Fibroblast of peridontal ligament (primary cell): ENCODE measurements at regions not wholly inside any gene's neighbourhood (a gene's known extent, or its start where the extent isn't known, plus 50 kb on each side); places are given as distances from the start of the nearest gene placed in this dataset.
"Not testable (repeated sequence)": the region's sequence is repeated elsewhere in the genome, so short reads cannot be mapped to it uniquely, and the experiment has no call there.

ENCODE experiments used
- DNase-seq: peaks from one replicate; pipeline ENCODE4 v3.0.0-alpha.2; 2010; ENCODE audit errors: extremely low read depth

DNA sequence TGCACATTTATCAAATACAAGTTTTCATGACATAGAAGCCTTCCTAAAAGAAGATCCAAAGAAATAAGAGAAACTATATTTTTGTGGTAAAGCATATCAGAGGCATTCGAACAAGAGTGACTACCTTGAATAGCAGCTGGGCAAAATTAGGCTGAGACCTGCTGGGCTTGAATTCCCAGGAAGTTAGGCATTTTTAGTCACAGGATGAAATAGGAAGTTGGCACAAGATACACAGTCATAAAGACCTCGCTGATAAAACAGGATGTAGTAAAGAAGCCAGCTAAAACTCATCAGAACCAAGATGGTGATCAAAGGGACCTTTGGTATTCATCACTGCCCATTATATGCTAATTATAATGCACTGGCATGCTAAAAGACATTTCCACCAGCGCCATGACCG, 1302.3 kb upstream of the NRXN1 start:
- DNase-seq: no peak

GRCh38 chr2:52327641-52328040, 1295.7 kb upstream of the NRXN1 start:
- DNase-seq: no peak

DNA sequence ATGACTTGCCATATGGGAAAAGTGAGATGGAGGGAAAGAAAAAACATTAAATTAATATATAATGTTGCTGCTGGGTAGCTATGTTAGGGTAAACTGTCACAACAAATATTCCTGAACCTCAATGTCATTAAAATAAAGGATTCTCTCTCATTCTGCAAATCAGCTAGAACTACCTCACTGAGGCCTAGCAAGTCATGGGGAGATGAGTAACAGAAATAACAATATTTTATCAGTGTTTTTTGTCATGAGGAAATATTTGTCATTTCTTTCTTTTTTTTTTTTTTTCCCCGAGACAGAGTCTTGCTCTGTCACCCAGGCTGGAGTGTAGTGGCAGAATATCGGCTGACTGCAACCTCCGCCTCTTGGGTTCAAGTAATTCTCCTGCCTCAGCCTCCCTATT, 1282.3 kb upstream of the NRXN1 start:
- no peak for DNase-seq

GRCh38 chr2:52312486-52312885, 1280.6 kb upstream of the NRXN1 start:
- DNase-seq: no peak

GRCh38 chr2:52311862-52312261, 1279.9 kb upstream of the NRXN1 start:
- no peak for DNase-seq

DNA sequence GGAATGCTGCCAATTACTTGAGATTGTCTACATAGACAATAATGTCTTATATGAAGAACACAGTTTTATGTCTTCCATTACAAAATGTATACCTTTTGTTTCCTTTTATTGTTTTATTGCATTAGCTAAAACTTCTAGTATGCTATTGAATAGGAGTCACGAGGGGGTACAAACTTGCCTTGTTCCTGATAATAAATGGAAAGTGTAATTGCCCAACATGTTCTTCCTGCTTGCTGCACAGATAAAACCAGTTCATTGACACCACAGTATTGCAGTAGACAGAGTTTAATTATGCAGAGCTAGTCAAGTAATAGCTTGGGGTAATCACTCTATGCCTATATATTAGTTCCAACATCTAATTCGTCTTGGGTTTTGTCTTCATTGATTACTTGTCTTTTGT, 1276.2 kb upstream of the NRXN1 start:
- no peak for DNase-seq

- DNase-seq: no peak
Observed at GRCh38 chr2:52294628-52295027, 1262.7 kb upstream of the NRXN1 start.

- no peak for DNase-seq
Observed at GRCh38 chr2:52292801-52293200, 1260.9 kb upstream of the NRXN1 start.

DNA sequence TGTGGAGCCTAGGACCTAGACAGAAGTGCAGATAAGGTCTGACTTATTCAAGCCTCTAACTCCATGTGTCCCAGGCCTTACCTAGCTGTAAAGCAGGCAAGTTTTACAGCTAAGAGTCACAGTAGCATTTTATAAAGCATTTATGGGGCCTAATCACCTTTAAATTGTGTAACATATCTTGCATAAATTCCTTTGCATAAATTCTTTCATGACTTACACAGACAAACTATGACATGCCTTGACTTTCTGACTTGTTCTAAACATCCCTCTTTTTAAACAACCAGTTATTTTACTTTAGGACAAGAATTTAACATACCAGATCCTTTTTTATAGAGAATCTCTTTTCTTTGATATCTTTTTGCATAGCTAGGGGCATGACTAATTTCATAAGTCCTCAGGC, 1257.8 kb upstream of the NRXN1 start:
- DNase-seq: no peak

DNA sequence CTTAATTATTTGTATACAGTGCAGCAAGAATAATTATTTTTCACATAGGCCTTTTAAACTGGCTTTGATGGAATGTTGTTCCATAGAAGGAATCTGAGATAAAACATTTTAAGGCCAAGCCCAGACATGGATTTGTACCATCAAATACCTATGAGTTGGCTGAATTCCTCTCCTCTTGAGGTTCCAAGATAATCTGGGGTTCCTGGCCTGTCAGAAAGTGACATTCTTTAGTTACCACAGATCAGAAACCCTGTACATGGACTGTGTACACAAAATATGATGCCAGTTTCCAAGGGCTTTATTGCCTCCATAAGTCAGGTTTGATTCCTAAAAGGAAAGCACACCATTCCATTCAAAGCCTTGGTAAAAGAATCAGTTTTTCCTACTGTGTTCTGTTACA, 1256.7 kb upstream of the NRXN1 start:
- no peak for DNase-seq

- peak; percentile 67 for DNase-seq
Observed at GRCh38 chr2:52269696-52270485, 1238.0 kb upstream of the NRXN1 start.

GRCh38 chr2:52264911-52265310, 1233.0 kb upstream of the NRXN1 start:
- no peak for DNase-seq

DNA sequence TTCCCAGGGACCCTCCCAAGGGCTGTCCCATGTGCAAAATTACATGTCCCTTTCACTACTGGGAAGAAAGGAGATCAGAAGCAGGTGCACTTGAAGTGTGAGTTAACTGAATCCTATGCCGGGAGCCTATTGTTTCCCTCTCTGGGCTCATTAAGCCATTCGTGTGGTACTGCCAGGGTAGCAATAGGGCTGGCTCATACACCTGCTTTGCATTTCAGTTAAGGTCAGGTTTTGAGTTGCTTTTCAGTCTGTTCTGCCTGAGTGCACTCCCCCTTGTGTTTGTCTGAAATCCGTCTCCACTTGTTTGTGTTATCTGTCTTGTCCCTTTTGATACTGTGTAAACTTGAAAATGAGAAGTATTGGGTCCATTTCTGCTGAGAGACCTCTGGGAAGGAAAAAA, 1232.6 kb upstream of the NRXN1 start:
- no peak for DNase-seq

DNA sequence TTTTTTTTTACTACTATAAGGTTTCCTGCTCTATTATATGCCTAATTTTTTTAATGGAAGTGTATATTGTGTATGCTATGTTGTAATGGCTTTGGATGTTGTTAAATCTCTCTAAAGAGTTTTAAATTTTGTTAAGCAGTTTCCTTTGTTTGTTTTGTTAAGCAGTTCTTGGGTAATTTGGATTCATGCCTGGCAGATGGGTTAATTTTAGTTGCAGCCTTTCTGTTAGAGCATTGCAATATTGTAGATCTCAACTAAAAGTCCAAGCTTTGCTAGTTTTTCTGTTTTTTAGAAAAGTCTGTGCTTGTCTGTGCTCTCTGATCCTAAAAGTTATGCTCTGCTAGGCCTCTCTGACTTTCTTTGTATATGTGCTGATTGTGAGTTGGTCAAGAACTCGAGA, 1229.0 kb upstream of the NRXN1 start:
- DNase-seq: peak; percentile 92

DNA sequence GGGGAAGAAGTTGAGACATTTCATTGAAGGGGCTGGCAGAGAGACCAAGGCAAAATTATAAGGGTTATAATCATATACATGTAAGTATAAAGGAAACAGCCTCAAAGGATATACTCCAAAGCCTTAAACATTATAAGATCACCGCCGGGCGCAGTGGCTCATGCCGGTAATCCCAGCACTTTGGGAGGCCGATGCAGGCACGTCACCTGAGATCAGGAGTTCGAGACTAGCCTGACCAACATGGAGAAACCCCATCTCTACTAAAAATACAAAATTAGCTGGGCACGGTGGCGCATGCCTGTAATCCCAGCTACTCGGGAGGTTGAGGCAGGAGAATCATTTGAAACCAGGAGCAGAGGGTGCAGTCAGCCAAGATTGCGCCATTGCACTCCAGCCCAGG, 1227.0 kb upstream of the NRXN1 start:
- DNase-seq: not testable (repeated sequence)

DNA sequence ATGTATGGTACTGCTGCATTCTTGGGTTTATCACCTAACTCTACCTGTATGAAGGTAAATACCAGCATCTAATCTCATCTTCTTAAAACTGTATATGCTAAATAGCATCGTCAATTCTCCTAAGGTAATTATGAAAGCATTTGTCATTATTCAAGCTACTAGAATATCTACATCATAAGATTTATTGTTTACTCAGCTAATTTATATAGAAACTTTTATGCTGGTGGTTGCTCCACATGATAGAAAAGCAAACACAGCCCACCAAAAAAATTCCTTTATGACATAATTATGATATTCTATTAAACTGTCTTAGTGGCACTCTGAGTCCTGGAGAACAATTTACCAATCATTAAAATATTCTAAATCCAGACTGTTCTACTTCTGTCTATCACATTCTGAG, 1226.1 kb upstream of the NRXN1 start:
- DNase-seq: no peak

GRCh38 chr2:52253416-52253980, 1221.6 kb upstream of the NRXN1 start:
- DNase-seq: no peak

DNA sequence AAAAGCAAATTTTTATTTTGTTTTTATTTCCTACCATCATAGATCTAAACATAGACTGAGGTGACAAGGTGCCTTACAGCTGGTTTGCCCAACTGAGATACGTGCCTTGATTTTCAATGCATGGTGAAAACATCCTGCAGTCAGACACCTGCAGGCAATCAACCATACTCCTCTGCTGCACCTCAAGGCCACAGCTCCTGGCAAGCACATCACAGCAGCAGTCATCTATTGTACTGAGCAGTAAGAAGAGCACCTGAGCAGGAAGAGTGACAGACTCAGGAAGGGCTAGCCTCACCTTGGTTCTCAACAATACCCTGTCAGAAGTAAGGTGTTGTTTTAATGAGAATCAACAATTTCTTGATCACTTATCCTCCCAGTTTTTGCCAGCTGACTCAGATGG, 1206.8 kb upstream of the NRXN1 start:
- no peak for DNase-seq

DNA sequence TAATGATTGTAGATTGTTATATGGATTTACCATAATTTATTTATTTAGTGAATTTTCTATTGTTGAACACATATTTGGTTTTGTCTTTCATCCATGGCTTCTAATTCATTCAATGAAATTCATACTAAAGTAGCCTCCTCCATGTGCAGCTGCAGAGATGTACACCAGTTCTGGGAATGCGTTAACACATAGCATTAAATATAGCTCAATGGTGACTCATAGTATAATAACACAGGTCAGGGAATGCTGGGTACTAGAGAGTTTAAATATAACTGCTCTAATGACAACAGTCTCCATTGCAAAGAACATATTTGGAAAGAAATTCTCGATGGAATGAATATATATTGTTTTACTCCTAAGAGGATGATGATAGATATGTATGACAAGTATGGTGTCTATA, 1190.2 kb upstream of the NRXN1 start:
- DNase-seq: peak; percentile 56

DNA sequence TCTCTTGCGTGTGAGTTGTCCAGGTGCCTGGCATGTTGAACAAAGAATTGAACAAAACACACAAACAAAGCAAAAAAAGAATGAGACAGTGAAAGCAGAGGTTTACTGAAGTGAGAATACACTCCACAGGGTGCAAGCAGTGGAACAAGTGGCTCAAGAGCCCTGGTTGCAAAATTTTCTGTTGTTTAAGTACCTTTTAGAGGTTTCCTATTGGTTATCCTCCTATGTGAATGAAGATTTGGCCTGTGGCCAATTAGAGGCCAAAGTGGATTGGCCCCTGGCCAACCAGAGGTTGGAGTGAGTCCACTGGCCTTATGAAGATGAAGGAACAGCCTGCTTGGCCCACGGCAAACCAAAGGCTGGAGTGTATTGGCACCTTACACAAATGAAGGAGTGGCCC, 1188.5 kb upstream of the NRXN1 start:
- no peak for DNase-seq

- no peak for DNase-seq
Observed at GRCh38 chr2:52210611-52211010, 1178.7 kb upstream of the NRXN1 start.

DNA sequence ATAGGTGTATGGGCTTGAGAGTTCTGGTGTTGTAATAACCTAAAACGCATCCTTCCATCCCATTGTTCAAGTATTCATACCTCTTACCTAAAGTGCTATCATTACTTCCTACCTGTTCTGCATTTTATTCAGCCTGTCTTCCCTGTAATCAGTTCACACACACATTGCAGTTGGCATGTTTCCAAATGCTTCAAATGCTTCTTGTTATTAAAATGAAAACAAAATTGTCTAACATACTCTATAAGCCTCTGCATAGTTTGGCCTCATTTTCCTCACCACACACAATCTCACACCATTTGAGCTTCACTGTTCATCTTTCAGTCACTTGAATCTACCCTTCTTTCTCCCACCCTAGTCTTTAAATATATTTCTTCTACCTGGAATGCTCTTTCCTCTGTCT, 1178.2 kb upstream of the NRXN1 start:
- no peak for DNase-seq

GRCh38 chr2:52194342-52194741, 1162.4 kb upstream of the NRXN1 start:
- DNase-seq: no peak

GRCh38 chr2:52193804-52194203, 1161.9 kb upstream of the NRXN1 start:
- DNase-seq: no peak
